Neural cell (in vitro differentiated cells): ENCODE measurements at regions not wholly inside any gene's neighbourhood (a gene's known extent, or its start where the extent isn't known, plus 50 kb on each side); places are given as distances from the start of the nearest gene placed in this dataset.

Experiments
- H2AFZ ChIP-seq: fragments of 200-600, 300-800 bp; sonication (generic), shearing (Covaris generic); 2 replicates; pipeline ENCODE4 v1.6.0; 2014; ENCODE audit warnings: low read depth, mild to moderate bottlenecking, antibody characterized with exemption, low read length, moderate library complexity
- H3F3A ChIP-seq: fragments of 200-600 bp; shearing (Covaris generic); 2 replicates; pipeline ENCODE4 v1.6.1; 2016; ENCODE audit warnings: mild to moderate bottlenecking, moderate library complexity, mixed read lengths, antibody characterized with exemption, low read length; ENCODE audit not compliant: insufficient read depth, poor library complexity, severe bottlenecking
- H3K27ac ChIP-seq: fragments of 200-600, 300-800 bp; sonication (generic), shearing (Covaris generic); 2 replicates; pipeline ENCODE4 v1.5.1; 2014; ENCODE audit warnings: mild to moderate bottlenecking, low read length, moderate library complexity
- H3K27me3 ChIP-seq: fragments of 300-800, 200-600 bp; sonication (generic), shearing (Covaris generic); 2 replicates; pipeline ENCODE4 v1.6.0; 2014; ENCODE audit warnings: mild to moderate bottlenecking, low read depth, low read length, moderate library complexity; ENCODE audit not compliant: insufficient read depth
- H3K36me3 ChIP-seq: fragments of 300-800, 200-600 bp; sonication (generic), shearing (Covaris generic); 2 replicates; pipeline ENCODE4 v1.5.1; 2014; ENCODE audit warnings: mild to moderate bottlenecking, antibody characterized with exemption, low read length, moderate library complexity; ENCODE audit not compliant: insufficient read depth
- H3K4me2 ChIP-seq: fragments of 300-800, 200-600 bp; sonication (generic), shearing (Covaris generic); 2 replicates; pipeline ENCODE4 v1.6.0; 2014; ENCODE audit warnings: mild to moderate bottlenecking, low read length
- H3K4me3 ChIP-seq: fragments of 300-800, 200-600 bp; sonication (generic), shearing (Covaris generic); 2 replicates; pipeline ENCODE4 v1.5.1; 2014; ENCODE audit warnings: mild to moderate bottlenecking, low read length, moderate library complexity
- H3K79me2 ChIP-seq: fragments of 200-600 bp; shearing (Covaris generic); replicated peaks from 2 replicates; pipeline ENCODE4 v1.6.0; 2014; ENCODE audit warnings: mild to moderate bottlenecking, low read length, moderate library complexity; ENCODE audit not compliant: insufficient read depth
- H3K9ac ChIP-seq: fragments of 300-800, 200-600 bp; sonication (generic), shearing (Covaris generic); 2 replicates; pipeline ENCODE4 v1.6.1; 2016; ENCODE audit warnings: mild to moderate bottlenecking, low read length, mixed read lengths
- H3K9me2 ChIP-seq: fragments of 200-600 bp; shearing (Covaris generic); 2 replicates; pipeline ENCODE4 v1.6.1; 2016; ENCODE audit warnings: mild to moderate bottlenecking, low read length, mixed read lengths; ENCODE audit not compliant: insufficient read depth
- H3K9me3 ChIP-seq: fragments of 200-600, 300-800 bp; sonication (generic), shearing (Covaris generic); 2 replicates; pipeline ENCODE4 v1.6.1; 2016; ENCODE audit warnings: mild to moderate bottlenecking, mixed run types, low read length, moderate library complexity, mixed read lengths
- H4K20me1 ChIP-seq: fragments of 200-600 bp; shearing (Covaris generic); 2 replicates; pipeline ENCODE4 v1.6.1; 2016; ENCODE audit warnings: mild to moderate bottlenecking, mixed run types; ENCODE audit not compliant: insufficient read depth
- EP300 ChIP-seq: fragments of 450-650 bp; conservative IDR thresholded peaks from 2 replicates; pipeline ENCODE4 v1.6.1; 2014; ENCODE audit warnings: antibody characterized with exemption, mild to moderate bottlenecking, moderate library complexity; ENCODE audit not compliant: poor library complexity, severe bottlenecking
- EZH2 ChIP-seq: fragments of 200-600, 300-800 bp; shearing (Covaris generic), sonication (generic); IDR thresholded peaks from 2 replicates; pipeline ENCODE4 v1.6.1; 2014; ENCODE audit warnings: antibody characterized with exemption, low read length, borderline replicate concordance, mild to moderate bottlenecking; ENCODE audit not compliant: insufficient read depth, poor library complexity, severe bottlenecking
- MXI1 ChIP-seq: fragments of 450-650 bp; conservative IDR thresholded peaks from 2 replicates; pipeline ENCODE4 v1.6.1; 2014; ENCODE audit warnings: antibody characterized with exemption, mild to moderate bottlenecking; ENCODE audit not compliant: poor library complexity, severe bottlenecking
- POLR2AphosphoS5 ChIP-seq: IDR thresholded peaks from 2 replicates; pipeline ENCODE4 v1.6.1; 2012
- RAD21 ChIP-seq: fragments of 450-650 bp; conservative IDR thresholded peaks from 2 replicates; pipeline ENCODE4 v1.6.1; 2014; ENCODE audit warnings: antibody characterized with exemption, mild to moderate bottlenecking, moderate library complexity
- SMC3 ChIP-seq: fragments of 450-650 bp; conservative IDR thresholded peaks from 2 replicates; pipeline ENCODE4 v1.6.1; 2014; ENCODE audit warnings: antibody characterized with exemption, mild to moderate bottlenecking, moderate library complexity; ENCODE audit not compliant: poor library complexity
- TAF1 ChIP-seq: IDR thresholded peaks from 2 replicates; pipeline ENCODE4 v1.6.1; 2012; ENCODE audit warnings: low read depth
- TF ChIP-seq, protein P1 (sequence below): fragments of 450-650 bp; IDR thresholded peaks from 2 replicates; pipeline ENCODE4 v1.5.1; 2014; ENCODE audit warnings: antibody characterized with exemption, mild to moderate bottlenecking, moderate library complexity; ENCODE audit not compliant: poor library complexity, severe bottlenecking
- TF ChIP-seq, protein P2 (sequence below): IDR thresholded peaks from 2 replicates; pipeline ENCODE4 v1.6.1; 2012; ENCODE audit warnings: borderline replicate concordance

DNA sequence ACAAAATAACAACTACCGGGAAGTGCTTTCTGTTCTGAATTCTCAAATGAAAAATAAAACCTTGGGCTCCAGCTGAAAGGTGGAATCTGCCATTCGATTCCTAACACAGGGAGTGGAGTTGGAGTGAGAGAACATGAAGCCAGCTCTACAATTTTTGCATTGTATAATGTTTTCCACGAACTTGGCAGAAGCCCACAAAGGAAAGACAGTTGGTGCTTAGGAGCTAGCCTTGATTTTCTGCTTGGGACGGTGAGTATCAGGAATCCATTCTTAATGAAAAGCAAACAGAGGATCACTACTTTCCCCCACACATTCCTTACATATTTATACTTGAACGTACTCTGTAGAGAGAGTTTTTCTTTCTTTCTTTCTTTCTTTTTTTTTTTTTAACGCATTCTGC is 74.2 kb upstream of the FBXL7 start:
- Histone ChIP-seq H3K27ac (no peak overlapping the region), H3K9ac (no peak overlapping the region), H3K9me3 (no peaks in the 10 kb centered on the region), H2AFZ (no peak overlapping the region), H3K79me2 (no peaks in the 10 kb centered on the region), H4K20me1 (no peaks in the 10 kb centered on the region), H3K4me2 (no peak overlapping the region), H3K4me3 (no peak overlapping the region), H3K36me3 (no peaks in the 10 kb centered on the region), H3K9me2 (no peaks in the 10 kb centered on the region), H3K27me3 (no peaks in the 10 kb centered on the region), H3F3A (no peaks in the 10 kb centered on the region)
- TF ChIP-seq RAD21 (no peak), TAF1 (no peak), EZH2 (no peak), SMC3 (no peak), EP300 (no peak), POLR2AphosphoS5 (no peak), MXI1 (no peak)
- TF ChIP-seq, protein P1, sequence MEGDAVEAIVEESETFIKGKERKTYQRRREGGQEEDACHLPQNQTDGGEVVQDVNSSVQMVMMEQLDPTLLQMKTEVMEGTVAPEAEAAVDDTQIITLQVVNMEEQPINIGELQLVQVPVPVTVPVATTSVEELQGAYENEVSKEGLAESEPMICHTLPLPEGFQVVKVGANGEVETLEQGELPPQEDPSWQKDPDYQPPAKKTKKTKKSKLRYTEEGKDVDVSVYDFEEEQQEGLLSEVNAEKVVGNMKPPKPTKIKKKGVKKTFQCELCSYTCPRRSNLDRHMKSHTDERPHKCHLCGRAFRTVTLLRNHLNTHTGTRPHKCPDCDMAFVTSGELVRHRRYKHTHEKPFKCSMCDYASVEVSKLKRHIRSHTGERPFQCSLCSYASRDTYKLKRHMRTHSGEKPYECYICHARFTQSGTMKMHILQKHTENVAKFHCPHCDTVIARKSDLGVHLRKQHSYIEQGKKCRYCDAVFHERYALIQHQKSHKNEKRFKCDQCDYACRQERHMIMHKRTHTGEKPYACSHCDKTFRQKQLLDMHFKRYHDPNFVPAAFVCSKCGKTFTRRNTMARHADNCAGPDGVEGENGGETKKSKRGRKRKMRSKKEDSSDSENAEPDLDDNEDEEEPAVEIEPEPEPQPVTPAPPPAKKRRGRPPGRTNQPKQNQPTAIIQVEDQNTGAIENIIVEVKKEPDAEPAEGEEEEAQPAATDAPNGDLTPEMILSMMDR = no peak
- TF ChIP-seq, protein P2, sequence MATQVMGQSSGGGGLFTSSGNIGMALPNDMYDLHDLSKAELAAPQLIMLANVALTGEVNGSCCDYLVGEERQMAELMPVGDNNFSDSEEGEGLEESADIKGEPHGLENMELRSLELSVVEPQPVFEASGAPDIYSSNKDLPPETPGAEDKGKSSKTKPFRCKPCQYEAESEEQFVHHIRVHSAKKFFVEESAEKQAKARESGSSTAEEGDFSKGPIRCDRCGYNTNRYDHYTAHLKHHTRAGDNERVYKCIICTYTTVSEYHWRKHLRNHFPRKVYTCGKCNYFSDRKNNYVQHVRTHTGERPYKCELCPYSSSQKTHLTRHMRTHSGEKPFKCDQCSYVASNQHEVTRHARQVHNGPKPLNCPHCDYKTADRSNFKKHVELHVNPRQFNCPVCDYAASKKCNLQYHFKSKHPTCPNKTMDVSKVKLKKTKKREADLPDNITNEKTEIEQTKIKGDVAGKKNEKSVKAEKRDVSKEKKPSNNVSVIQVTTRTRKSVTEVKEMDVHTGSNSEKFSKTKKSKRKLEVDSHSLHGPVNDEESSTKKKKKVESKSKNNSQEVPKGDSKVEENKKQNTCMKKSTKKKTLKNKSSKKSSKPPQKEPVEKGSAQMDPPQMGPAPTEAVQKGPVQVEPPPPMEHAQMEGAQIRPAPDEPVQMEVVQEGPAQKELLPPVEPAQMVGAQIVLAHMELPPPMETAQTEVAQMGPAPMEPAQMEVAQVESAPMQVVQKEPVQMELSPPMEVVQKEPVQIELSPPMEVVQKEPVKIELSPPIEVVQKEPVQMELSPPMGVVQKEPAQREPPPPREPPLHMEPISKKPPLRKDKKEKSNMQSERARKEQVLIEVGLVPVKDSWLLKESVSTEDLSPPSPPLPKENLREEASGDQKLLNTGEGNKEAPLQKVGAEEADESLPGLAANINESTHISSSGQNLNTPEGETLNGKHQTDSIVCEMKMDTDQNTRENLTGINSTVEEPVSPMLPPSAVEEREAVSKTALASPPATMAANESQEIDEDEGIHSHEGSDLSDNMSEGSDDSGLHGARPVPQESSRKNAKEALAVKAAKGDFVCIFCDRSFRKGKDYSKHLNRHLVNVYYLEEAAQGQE = no peak

DNA sequence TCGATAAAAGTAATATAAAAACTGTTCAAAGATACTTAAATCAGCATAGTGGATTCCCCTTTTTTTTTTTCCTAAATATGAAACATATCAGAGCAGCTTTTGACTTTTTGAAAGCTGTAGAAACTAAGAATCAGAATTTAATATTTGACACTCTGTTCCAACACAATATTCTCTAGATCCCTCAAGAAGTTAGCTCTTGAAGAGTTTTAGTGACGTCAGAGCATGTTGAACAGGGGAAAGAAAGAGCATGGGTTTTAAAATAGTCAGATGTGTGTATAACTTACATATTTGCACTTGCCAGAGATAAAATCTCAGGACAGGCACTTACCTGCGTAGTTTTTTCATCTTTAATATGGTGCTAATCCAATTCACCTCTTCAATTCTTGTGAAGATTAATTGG is 75.2 kb upstream of the FBXL7 start:
- Histone ChIP-seq H2AFZ (no peak overlapping the region), H3F3A (no peaks in the 10 kb centered on the region), H3K4me2 (no peak overlapping the region), H3K27me3 (no peaks in the 10 kb centered on the region), H3K4me3 (no peak overlapping the region), H3K9me3 (no peaks in the 10 kb centered on the region), H3K27ac (no peak overlapping the region), H3K79me2 (no peaks in the 10 kb centered on the region), H3K36me3 (no peaks in the 10 kb centered on the region), H4K20me1 (no peaks in the 10 kb centered on the region), H3K9ac (no peak overlapping the region), H3K9me2 (no peaks in the 10 kb centered on the region)
- no peak for TF ChIP-seq EZH2
- TF ChIP-seq, protein P2 = no peak
- TF ChIP-seq, protein P1 = no peak
- TF ChIP-seq SMC3 = no peak
- no peak for TF ChIP-seq MXI1
